Motor neuron (in vitro differentiated cells): ENCODE measurements at regions not wholly inside any gene's neighbourhood (a gene's known extent, or its start where the extent isn't known, plus 50 kb on each side); places are given as distances from the start of the nearest gene placed in this dataset.

Experiments used
- ATAC-seq, 8 experiments: fragments of 200-7000 bp; cut with Tn5 transposase; replicated peaks in 6 of 8; 2 replicates each; pipeline ENCODE4 v1.8.0; 2021; ENCODE audit warnings: mild to moderate bottlenecking in 8 of 8, moderate library complexity in 8 of 8
- H3K27ac ChIP-seq, 2 donors: fragments of 250-450 bp; sonication (Bioruptor Pico); 2 replicates each; pipeline ENCODE4 v1.9.0; 2021; ENCODE audit warnings: antibody characterized with exemption in 2 of 2, mild to moderate bottlenecking in 2 of 2, moderate library complexity in 1 of 2
- H3K4me1 ChIP-seq, 2 donors: fragments of 250-450 bp; sonication (Bioruptor Pico); replicated peaks in 1 of 2; 2 replicates each; pipeline ENCODE4 v1.6.1; 2021; ENCODE audit warnings: antibody characterized with exemption in 2 of 2, mild to moderate bottlenecking in 2 of 2, moderate library complexity in 1 of 2
- H3K4me3 ChIP-seq, 5 donors: fragments of 250-450 bp; sonication (Bioruptor Pico); 2 replicates each; pipeline ENCODE4 v1.9.0; 2021; ENCODE audit warnings: antibody characterized with exemption in 5 of 5, mild to moderate bottlenecking in 5 of 5, moderate library complexity in 4 of 5
- WGBS, 10 experiments: fragments of 450-650 bp; shearing (Covaris generic); methylation state at CpG; one replicate each; pipeline ENCODE4 v1.0.0; 2022; 5-methylcytosine and 5-hydroxymethylcytosine counted together
- in situ Hi-C, 9 experiments: fragments of 400-800 bp; cut with MboI; loops; one replicate each; pipeline ENCODE4 v1.15.0; 2021; ENCODE audit warnings: low sequenced_read_pairs in 9 of 9, low pct_unique_long_range_greater_than_20kb in 2 of 9; ENCODE audit not compliant: unreplicated experiment in 9 of 9

- Histone ChIP-seq H3K27ac (no peak overlapping the region), H3K4me1 (peaks cover 9 to 13% of the 10 kb centered on the region in 2 donors), H3K4me3 (no peak overlapping the region)
- peak in 2 of 8 experiments; percentile 41 to 58 for ATAC-seq
- WGBS, 10 experiments: 0 to 100% (median 68%) methylated on average over 1 to 5 of the region's 5 CpGs; no CpG with 5 or more reads in 3 of the 10 experiments
- in situ Hi-C loops: loop anchor here in 3 of 9 experiments (10.0 kb wide), 1 partner anchor 97 kb away; the partner anchor contains the start of gene COL1A2 (in 3 of the 3)
Observed at GRCh38 chr7:94297397-94297838, 97.3 kb upstream of the COL1A2 start.

DNA sequence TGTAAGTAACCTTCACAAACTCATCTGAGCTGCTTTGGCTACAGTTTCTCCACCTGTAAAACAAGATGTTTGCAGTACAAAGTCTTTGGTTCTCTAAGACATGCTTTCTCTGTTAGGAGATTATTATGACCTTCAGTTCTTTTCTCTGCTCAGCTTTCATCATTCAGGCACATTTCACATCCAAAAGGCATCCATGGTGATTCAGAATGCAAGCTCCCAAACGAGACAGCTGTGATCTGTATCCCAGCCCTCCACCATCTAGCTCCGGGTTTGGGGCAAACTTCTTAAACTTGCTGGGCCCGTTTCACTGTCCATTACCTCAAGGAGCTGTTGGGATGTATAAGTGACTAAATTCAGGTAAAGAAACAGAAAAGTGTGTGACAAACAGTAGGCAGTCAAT is 95.8 kb upstream of the COL1A2 start:
- ATAC-seq: no peak
- WGBS, 10 experiments: 4 to 93% (median 75%) methylated on average over 1 to 3 of the region's 3 CpGs; no CpG with 5 or more reads in 2 of the 10 experiments
- Histone ChIP-seq H3K27ac (no peak overlapping the region), H3K4me3 (no peak overlapping the region), H3K4me1 (peaks cover 16 to 17% of the 10 kb centered on the region in 2 donors)
- in situ Hi-C loops: loop anchor here in 3 of 9 experiments (10.0 kb wide), 1 partner anchor 96 kb away; the partner anchor contains the start of gene COL1A2 (in 3 of the 3)

GRCh38 chr7:94300176-94300835 is 94.4 kb upstream of the COL1A2 start:
- 0 to 100% (median 80%) methylated on average over 1 to 8 of the region's 8 CpGs; no CpG with 5 or more reads in 1 of the 10 experiments for WGBS, 10 experiments
- Histone ChIP-seq H3K27ac (no peak overlapping the region), H3K4me1 (peaks cover 16 to 17% of the 10 kb centered on the region in 2 donors), H3K4me3 (no peak overlapping the region)
- in situ Hi-C loops: no loop called here
- no peak for ATAC-seq

DNA sequence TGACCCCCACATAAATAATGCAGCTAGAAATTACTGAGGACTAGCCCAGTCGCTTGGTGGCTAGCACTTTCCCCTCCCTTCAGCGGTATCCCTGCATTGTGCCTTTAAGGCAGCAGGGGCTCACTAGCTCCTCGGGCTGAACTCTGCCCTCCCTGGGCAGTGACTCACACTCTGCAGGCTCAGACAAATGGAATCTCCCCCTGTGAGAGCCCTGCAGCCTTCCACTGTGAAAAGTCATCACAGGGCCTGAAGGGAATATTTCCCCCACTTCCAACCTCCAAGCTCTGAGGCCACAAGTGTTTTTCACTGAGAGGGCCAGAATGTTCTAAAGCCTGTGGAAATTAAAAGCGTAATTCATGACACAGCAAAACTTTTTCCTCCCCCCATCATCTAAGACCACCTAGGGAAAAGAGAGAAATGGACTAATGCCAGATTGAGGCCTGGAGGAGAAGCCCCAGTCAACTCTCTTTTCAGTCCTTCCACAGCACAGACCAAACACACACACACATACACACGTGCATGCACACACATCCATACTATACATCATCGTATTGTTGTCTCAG is 93.6 kb upstream of the COL1A2 start:
- Histone ChIP-seq H3K4me3 (no peak overlapping the region), H3K4me1 (peaks cover 16 to 17% of the 10 kb centered on the region in 2 donors), H3K27ac (no peak overlapping the region)
- ATAC-seq: peak; percentile 71 to 100 (median 100)
- WGBS, 10 experiments: 0 to 78% (median 25%) methylated on average over 2 to 5 of the region's 6 CpGs; no CpG with 5 or more reads in 2 of the 10 experiments
- in situ Hi-C loops: no loop called here

- in situ Hi-C loops: no loop called here
- H3K27ac ChIP-seq: no peak overlapping the region
- WGBS, 10 experiments: 44 to 100% (median 81%) methylated on average over 2 to 4 of the region's 4 CpGs; no CpG with 5 or more reads in 1 of the 10 experiments
- no peak overlapping the region for H3K4me3 ChIP-seq
- H3K4me1 ChIP-seq: peaks cover 16 to 17% of the 10 kb centered on the region in 2 donors
- peak in 1 of 8 experiments; percentile 54 for ATAC-seq
Observed at GRCh38 chr7:94303118-94303517, 91.6 kb upstream of the COL1A2 start.

DNA sequence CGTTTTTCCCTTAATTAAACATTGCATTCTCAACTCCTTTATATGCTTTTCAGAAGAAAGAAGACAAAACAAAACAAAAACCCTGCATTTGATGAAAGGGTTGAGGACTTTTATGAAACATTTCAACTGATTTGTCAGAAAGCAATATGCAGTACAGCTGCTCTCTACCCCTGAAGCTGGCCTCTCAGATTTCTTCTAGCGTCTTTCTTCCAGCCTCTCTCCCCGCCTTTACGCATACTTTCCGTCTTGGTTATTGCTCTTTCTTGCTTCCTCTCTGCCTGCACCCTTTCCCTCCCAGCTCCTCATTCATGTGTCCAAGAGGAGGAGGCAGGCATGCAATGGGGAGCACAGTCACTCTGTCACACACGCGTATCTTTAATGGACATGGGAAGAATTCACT is 91.0 kb upstream of the COL1A2 start:
- Histone ChIP-seq H3K4me1 (peaks cover 16 to 17% of the 10 kb centered on the region in 2 donors), H3K4me3 (no peak overlapping the region), H3K27ac (no peak overlapping the region)
- in situ Hi-C loops: no loop called here
- ATAC-seq: peak in 5 of 8 experiments; percentile 27 to 79 (median 69)
- 0 to 59% (median 31%) methylated on average over 1 to 7 of the region's 7 CpGs; no CpG with 5 or more reads in 1 of the 10 experiments for WGBS, 10 experiments

- WGBS, 10 experiments: 50 to 100% (median 100%) methylated on average over 1 to 2 of the region's 2 CpGs; no CpG with 5 or more reads in 4 of the 10 experiments
- ATAC-seq: no peak
- in situ Hi-C loops: no loop called here
Observed at GRCh38 chr7:94304878-94305277, 89.8 kb upstream of the COL1A2 start.

GRCh38 chr7:94305836-94306235 is 88.9 kb upstream of the COL1A2 start:
- H3K4me3 ChIP-seq: no peak overlapping the region
- peaks cover 11 to 14% of the 10 kb centered on the region in 2 donors for H3K4me1 ChIP-seq
- in situ Hi-C loops: no loop called here
- ATAC-seq: no peak
- WGBS, 10 experiments: 50 to 94% (median 85%) methylated on average over 2 to 3 of the region's 3 CpGs
- H3K27ac ChIP-seq: no peak overlapping the region

More at GRCh38 chr7:94304878-94305277, 89.8 kb upstream of the COL1A2 start:
- Histone ChIP-seq H3K4me3 (no peak overlapping the region), H3K27ac (no peak overlapping the region), H3K4me1 (peaks cover 16 to 17% of the 10 kb centered on the region in 2 donors)

- no peak for ATAC-seq
- in situ Hi-C loops: no loop called here
- Histone ChIP-seq H3K27ac (no peak overlapping the region), H3K4me3 (no peak overlapping the region), H3K4me1 (peaks cover 3 to 8% of the 10 kb centered on the region in 2 donors)
- WGBS, 10 experiments: 67 to 100% (median 87%) methylated on average over 1 to 4 of the region's 4 CpGs
Observed at GRCh38 chr7:94307399-94308048, 87.2 kb upstream of the COL1A2 start.

- Histone ChIP-seq H3K27ac (no peak overlapping the region), H3K4me1 (peaks cover 8 to 10% of the 10 kb centered on the region in 2 donors), H3K4me3 (no peak overlapping the region)
- no peak for ATAC-seq
- in situ Hi-C loops: no loop called here
- 75 to 100% (median 95%) methylated on average over 1 to 6 of the region's 6 CpGs; no CpG with 5 or more reads in 1 of the 10 experiments for WGBS, 10 experiments
Observed at GRCh38 chr7:94311515-94311914, 83.2 kb upstream of the COL1A2 start.

- in situ Hi-C loops: no loop called here
Observed at GRCh38 chr7:94313926-94314325, 80.8 kb upstream of the COL1A2 start.

GRCh38 chr7:94314413-94315410 is 80.0 kb upstream of the COL1A2 start:
- ATAC-seq: peak in 4 of 8 experiments; percentile 56 to 86 (median 78)
- Histone ChIP-seq H3K27ac (no peak overlapping the region), H3K4me1 (peaks cover 8 to 10% of the 10 kb centered on the region in 2 donors), H3K4me3 (no peak overlapping the region)
- WGBS, 10 experiments: 34 to 69% (median 50%) methylated on average over 2 to 5 of the region's 5 CpGs
- in situ Hi-C loops: no loop called here

More at GRCh38 chr7:94313926-94314325, 80.8 kb upstream of the COL1A2 start:
- Histone ChIP-seq H3K4me1 (peaks cover 8 to 10% of the 10 kb centered on the region in 2 donors), H3K4me3 (no peak overlapping the region), H3K27ac (no peak overlapping the region)
- WGBS, 10 experiments: 37 to 100% (median 85%) methylated on average over 1 to 2 of the region's 2 CpGs; no CpG with 5 or more reads in 1 of the 10 experiments
- no peak for ATAC-seq
